HEK293 (cell line): ENCODE measurements at regions not wholly inside any gene's neighbourhood (a gene's known extent, or its start where the extent isn't known, plus 50 kb on each side); places are given as distances from the start of the nearest gene placed in this dataset.

Source experiments
- CTCF ChIA-PET: fragments of 350-600 bp; formaldehyde crosslinking; extraction: SDS; loops from one replicate; lab custom pipeline; 2021; ENCODE audit warnings: antibody characterized with exemption; lab: Yijun Ruan, JAX
- POLR2A ChIA-PET: fragments of 300-600 bp; formaldehyde crosslinking; extraction: SDS; loops from one replicate; lab custom pipeline; 2020; ENCODE audit warnings: antibody characterized with exemption, inconsistent platforms; lab: Yijun Ruan, JAX
- H3K27ac ChIP-seq: fragments of 200-500 bp; sonication (Bioruptor generic); 2 replicates; pipeline ENCODE4 v1.5.1; 2014; ENCODE audit warnings: low read depth, low read length, control low read depth, inconsistent platforms; ENCODE audit errors: extremely low read depth
- H3K36me3 ChIP-seq, 2 experiments: fragments of 200-500 bp in 1 of 2; sonication (Bioruptor generic) in 1 of 2; 1 replicate in 1 of 2; 2 replicates in 1 of 2; pipeline ENCODE4 v1.5.1; 2014 to 2017; ENCODE audit warnings: inconsistent platforms in 2 of 2, low read length in 2 of 2; ENCODE audit not compliant: control insufficient read depth in 2 of 2, insufficient read depth in 1 of 2
- H3K4me1 ChIP-seq: fragments of 200-500 bp; sonication (Bioruptor generic); 2 replicates; pipeline ENCODE4 v1.5.1; 2014; ENCODE audit warnings: mild to moderate bottlenecking, low read length, inconsistent platforms; ENCODE audit not compliant: control insufficient read depth, insufficient read depth
- H3K4me3 ChIP-seq: 2 replicates; pipeline ENCODE4 v1.5.1; 2011; ENCODE audit warnings: low read depth, mild to moderate bottlenecking, control low read depth, low read length, moderate library complexity
- H3K9me3 ChIP-seq: fragments of 200-500 bp; sonication (Bioruptor generic); 2 replicates; pipeline ENCODE4 v1.5.1; 2014; ENCODE audit warnings: low read depth, low read length, inconsistent platforms; ENCODE audit not compliant: control insufficient read depth, insufficient read depth
- GLIS2 ChIP-seq: fragments of 450-650 bp; formaldehyde crosslinking; IDR thresholded peaks from 2 replicates; pipeline ENCODE4 v1.5.1; 2016; ENCODE audit warnings: missing biosample characterization, missing genetic modification characterization
- HOXA7 ChIP-seq: sonication (generic); formaldehyde crosslinking; IDR thresholded peaks from 2 replicates; pipeline ENCODE4 v1.8.1; 2022; ENCODE audit warnings: missing genetic modification reagents, borderline replicate concordance
- KLF16 ChIP-seq: fragments of 450-650 bp; formaldehyde crosslinking; IDR thresholded peaks from 2 replicates; pipeline ENCODE4 v1.5.1; 2017; ENCODE audit warnings: missing biosample characterization, missing genetic modification characterization
- MZF1 ChIP-seq: fragments of 450-650 bp; formaldehyde crosslinking; IDR thresholded peaks from 2 replicates; pipeline ENCODE4 v1.5.1; 2017; ENCODE audit warnings: missing biosample characterization, missing genetic modification characterization, borderline replicate concordance
- OVOL3 ChIP-seq: fragments of 450-650 bp; formaldehyde crosslinking; IDR thresholded peaks from 2 replicates; pipeline ENCODE4 v1.5.1; 2016; ENCODE audit warnings: missing biosample characterization, missing genetic modification characterization
- SP2 ChIP-seq: fragments of 450-650 bp; formaldehyde crosslinking; IDR thresholded peaks from 2 replicates; pipeline ENCODE4 v1.5.1; 2016; ENCODE audit warnings: missing biosample characterization, missing genetic modification characterization
- ZBTB10 ChIP-seq: fragments of 450-650 bp; formaldehyde crosslinking; IDR thresholded peaks from 2 replicates; pipeline ENCODE4 v1.5.1; 2016; ENCODE audit warnings: missing biosample characterization, missing genetic modification characterization
- ZBTB6 ChIP-seq: fragments of 450-650 bp; formaldehyde crosslinking; IDR thresholded peaks from 2 replicates; pipeline ENCODE4 v1.5.1; 2017; ENCODE audit warnings: missing biosample characterization, missing genetic modification characterization
- ZNF157 ChIP-seq: fragments of 450-650 bp; formaldehyde crosslinking; IDR thresholded peaks from 2 replicates; pipeline ENCODE4 v1.5.1; 2016; ENCODE audit warnings: missing biosample characterization, missing genetic modification characterization
- ZNF362 ChIP-seq: fragments of 450-650 bp; formaldehyde crosslinking; IDR thresholded peaks from 2 replicates; pipeline ENCODE4 v1.5.1; 2016; ENCODE audit warnings: missing biosample characterization, missing genetic modification characterization
- ZNF391 ChIP-seq: fragments of 450-650 bp; formaldehyde crosslinking; IDR thresholded peaks from 2 replicates; pipeline ENCODE4 v1.5.1; 2016; ENCODE audit warnings: low read depth, missing biosample characterization, missing genetic modification characterization, borderline replicate concordance
- ZNF394 ChIP-seq: fragments of 450-650 bp; formaldehyde crosslinking; IDR thresholded peaks from 2 replicates; pipeline ENCODE4 v1.5.1; 2016; ENCODE audit warnings: missing biosample characterization, missing genetic modification characterization, mild to moderate bottlenecking, moderate library complexity, borderline replicate concordance
- ZNF423 ChIP-seq: fragments of 450-650 bp; formaldehyde crosslinking; IDR thresholded peaks from 2 replicates; pipeline ENCODE4 v1.5.1; 2016; ENCODE audit warnings: missing biosample characterization, missing genetic modification characterization
- ZNF521 ChIP-seq: fragments of 450-650 bp; formaldehyde crosslinking; IDR thresholded peaks from 2 replicates; pipeline ENCODE4 v1.5.1; 2017; ENCODE audit warnings: missing biosample characterization, mild to moderate bottlenecking, missing genetic modification characterization
- ZNF555 ChIP-seq: fragments of 450-650 bp; formaldehyde crosslinking; conservative IDR thresholded peaks from 2 replicates; pipeline ENCODE4 v1.5.1; 2017; ENCODE audit warnings: missing biosample characterization, mild to moderate bottlenecking, missing genetic modification characterization, inconsistent platforms
- ZNF623 ChIP-seq: fragments of 450-650 bp; formaldehyde crosslinking; IDR thresholded peaks from 2 replicates; pipeline ENCODE4 v1.5.1; 2016; ENCODE audit warnings: missing biosample characterization, missing genetic modification characterization
- ZNF639 ChIP-seq: fragments of 450-650 bp; formaldehyde crosslinking; IDR thresholded peaks from 2 replicates; pipeline ENCODE4 v1.5.1; 2016; ENCODE audit warnings: missing biosample characterization, missing genetic modification characterization
- ZNF707 ChIP-seq: fragments of 450-650 bp; formaldehyde crosslinking; IDR thresholded peaks from 2 replicates; pipeline ENCODE4 v1.5.1; 2016; ENCODE audit warnings: missing biosample characterization, missing genetic modification characterization
- ZNF791 ChIP-seq: fragments of 450-650 bp; formaldehyde crosslinking; IDR thresholded peaks from 2 replicates; pipeline ENCODE4 v1.5.1; 2016; ENCODE audit warnings: missing biosample characterization, missing genetic modification characterization
- ZSCAN16 ChIP-seq: fragments of 450-650 bp; formaldehyde crosslinking; IDR thresholded peaks from 2 replicates; pipeline ENCODE4 v1.5.1; 2016; ENCODE audit warnings: missing biosample characterization, missing genetic modification characterization
- TF ChIP-seq, protein P1 (sequence below): fragments of 450-650 bp; formaldehyde crosslinking; IDR thresholded peaks from 2 replicates; pipeline ENCODE4 v1.5.1; 2016; ENCODE audit warnings: missing biosample characterization, missing genetic modification characterization
- TF ChIP-seq, protein P2 (sequence below): fragments of 450-650 bp; formaldehyde crosslinking; IDR thresholded peaks from 2 replicates; pipeline ENCODE4 v1.5.1; 2017; ENCODE audit warnings: missing biosample characterization, missing genetic modification characterization

DNA sequence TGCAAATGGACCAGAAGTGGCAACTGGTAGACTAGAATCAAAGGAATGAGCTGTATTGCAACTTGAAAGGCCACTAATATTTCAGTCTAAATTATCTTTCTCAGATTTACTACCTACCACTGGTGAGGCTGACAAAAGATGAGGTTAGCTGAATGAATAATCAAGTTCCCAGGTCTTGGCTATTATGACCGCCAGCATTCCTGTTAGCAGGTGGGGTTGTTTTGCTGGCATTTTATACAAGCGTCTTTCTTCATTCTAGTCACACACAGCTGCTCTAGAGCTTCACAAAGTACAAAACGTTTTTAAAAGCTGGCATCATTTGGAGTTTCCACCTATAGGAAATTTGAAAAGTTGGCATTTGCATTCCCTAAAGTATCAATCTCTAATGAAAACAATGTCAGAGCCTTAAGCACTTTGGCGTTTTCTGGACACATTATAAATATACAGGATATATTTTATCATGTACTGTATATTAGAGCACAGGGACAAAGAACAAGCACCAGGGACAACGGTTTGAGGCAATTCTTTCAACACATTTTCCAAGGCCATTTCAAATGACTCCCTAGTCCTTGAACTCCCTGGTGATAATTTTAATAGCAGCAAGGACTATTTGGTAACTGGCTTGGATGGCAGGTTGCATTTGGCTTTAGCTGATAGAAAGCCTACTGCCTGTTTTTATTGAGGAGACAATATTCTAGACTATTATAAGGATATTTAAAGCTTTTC is 410.2 kb upstream of the CHST9 start:
- TF ChIP-seq ZNF623 (no peak), OVOL3 (tag by site-specific recombination) (no peak), ZNF391 (no peak), MZF1 (tag by site-specific recombination) (no peak)
- TF ChIP-seq, protein P1, sequence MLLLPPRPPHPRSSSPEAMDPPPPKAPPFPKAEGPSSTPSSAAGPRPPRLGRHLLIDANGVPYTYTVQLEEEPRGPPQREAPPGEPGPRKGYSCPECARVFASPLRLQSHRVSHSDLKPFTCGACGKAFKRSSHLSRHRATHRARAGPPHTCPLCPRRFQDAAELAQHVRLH (tag by site-specific recombination), result no peak
- no peaks in the 10 kb centered on the region for H3K36me3 ChIP-seq
- POLR2A ChIA-PET, result interaction anchor here (0.6 kb wide), 1 partner anchor 85 kb away, joined by 3 read pairs; no protein-coding TSS in a partner anchor
- no peaks in the 10 kb centered on the region for H3K4me1 ChIP-seq
- no peaks in the 10 kb centered on the region for H3K9me3 ChIP-seq
- CTCF ChIA-PET, result interaction anchor here (0.7 to 2.6 kb wide), 4 partner anchors 10 to 523 kb away, joined by 3 to 18 read pairs (median 4); no protein-coding TSS in a partner anchor
- H3K4me3 ChIP-seq, result no peak overlapping the region
- H3K27ac ChIP-seq, result no peak overlapping the region

DNA sequence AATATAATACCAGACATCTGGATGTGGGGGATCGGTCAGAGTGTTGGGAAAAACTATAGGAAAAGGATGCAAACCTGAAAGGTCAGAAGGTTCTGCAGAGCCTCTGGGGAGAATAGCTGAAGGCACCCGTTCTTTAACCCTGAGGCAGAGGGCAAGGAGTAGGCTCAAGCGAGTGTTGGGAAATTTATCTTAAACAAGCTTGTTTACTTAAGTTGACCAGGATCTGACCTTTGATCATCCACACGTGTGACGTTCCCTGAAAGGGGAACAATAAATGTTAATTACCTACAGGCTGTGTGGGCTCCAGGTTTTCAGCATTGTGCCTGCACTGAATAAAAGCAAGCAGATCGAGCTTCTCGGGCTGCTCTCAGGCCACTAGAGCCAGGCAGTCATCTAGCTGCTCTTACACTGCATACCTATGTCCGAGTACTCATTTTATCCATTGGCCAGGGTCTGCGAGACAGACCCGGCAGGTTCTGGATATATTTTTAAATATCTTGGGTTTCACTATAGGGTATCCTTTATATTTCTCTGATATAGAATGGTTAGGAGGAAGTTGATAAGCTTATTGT is 400.6 kb upstream of the CHST9 start:
- ChIA-PET POLR2A (no interaction called here), CTCF (interaction anchor here (1.5 to 2.3 kb wide), 3 partner anchors 14 to 165 kb away, joined by 6 to 9 read pairs (median 8); no protein-coding TSS in a partner anchor)
- TF ChIP-seq GLIS2 (tag by site-specific recombination), result no peak
- TF ChIP-seq SP2 (tag by site-specific recombination), result no peak
- TF ChIP-seq ZBTB6 (tag by site-specific recombination), result no peak
- TF ChIP-seq ZNF791 (tag by site-specific recombination), result no peak
- TF ChIP-seq KLF16 (tag by site-specific recombination), result no peak
- TF ChIP-seq ZNF362 (tag by site-specific recombination), result no peak
- TF ChIP-seq ZNF157 (tag by site-specific recombination), result no peak
- no peak for TF ChIP-seq ZNF639 (tag by site-specific recombination)
- TF ChIP-seq, protein P2, sequence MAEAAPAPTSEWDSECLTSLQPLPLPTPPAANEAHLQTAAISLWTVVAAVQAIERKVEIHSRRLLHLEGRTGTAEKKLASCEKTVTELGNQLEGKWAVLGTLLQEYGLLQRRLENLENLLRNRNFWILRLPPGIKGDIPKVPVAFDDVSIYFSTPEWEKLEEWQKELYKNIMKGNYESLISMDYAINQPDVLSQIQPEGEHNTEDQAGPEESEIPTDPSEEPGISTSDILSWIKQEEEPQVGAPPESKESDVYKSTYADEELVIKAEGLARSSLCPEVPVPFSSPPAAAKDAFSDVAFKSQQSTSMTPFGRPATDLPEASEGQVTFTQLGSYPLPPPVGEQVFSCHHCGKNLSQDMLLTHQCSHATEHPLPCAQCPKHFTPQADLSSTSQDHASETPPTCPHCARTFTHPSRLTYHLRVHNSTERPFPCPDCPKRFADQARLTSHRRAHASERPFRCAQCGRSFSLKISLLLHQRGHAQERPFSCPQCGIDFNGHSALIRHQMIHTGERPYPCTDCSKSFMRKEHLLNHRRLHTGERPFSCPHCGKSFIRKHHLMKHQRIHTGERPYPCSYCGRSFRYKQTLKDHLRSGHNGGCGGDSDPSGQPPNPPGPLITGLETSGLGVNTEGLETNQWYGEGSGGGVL (tag by site-specific recombination), result no peak
- no peak for TF ChIP-seq ZNF707 (tag by site-specific recombination)
- TF ChIP-seq ZNF555, result no peak
- no peak for TF ChIP-seq ZBTB10 (tag by site-specific recombination)
- TF ChIP-seq ZNF521, result no peak
- no peak for TF ChIP-seq ZNF394 (tag by site-specific recombination)
- no peak for TF ChIP-seq ZSCAN16 (tag by site-specific recombination)
- no peak for TF ChIP-seq ZNF423
- TF ChIP-seq HOXA7 (CRISPR knock-in tag), result no peak
- H3K9me3 ChIP-seq, result no peaks in the 10 kb centered on the region
- no peak overlapping the region for H3K4me3 ChIP-seq
- no peak overlapping the region for H3K27ac ChIP-seq
- no peaks in the 10 kb centered on the region for H3K36me3 ChIP-seq
- no peaks in the 10 kb centered on the region for H3K4me1 ChIP-seq
